ENCODE measurements at regions not wholly inside any gene's neighbourhood (a gene's known extent, or its start where the extent isn't known, plus 50 kb on each side); places are given as distances from the start of the nearest gene placed in this dataset.

GRCh38 chr2:176956791-176957190, 255.8 kb upstream of the HNRNPA3 start:
- no peak for DNase-seq

DNA sequence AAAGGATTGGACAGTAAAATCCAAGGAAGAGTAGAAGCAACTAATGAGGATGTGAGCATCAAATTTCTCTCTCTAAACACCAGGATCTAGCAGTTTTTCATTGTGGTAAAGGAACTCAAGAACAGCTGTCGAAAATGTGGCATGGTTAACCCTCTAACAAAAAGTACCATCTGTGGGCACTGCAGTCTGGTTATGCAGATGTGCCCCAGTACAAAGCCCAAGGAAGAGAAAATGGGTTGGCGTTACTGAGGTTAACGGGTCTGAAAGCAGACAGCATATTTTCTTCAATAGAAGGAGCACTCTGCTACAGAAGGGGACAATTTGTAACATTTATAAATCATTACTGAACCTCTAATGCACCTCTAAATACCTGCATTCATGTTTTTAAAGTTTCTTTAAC, 253.0 kb upstream of the HNRNPA3 start:
- no peak for DNase-seq

- no peak for DNase-seq
Measured at GRCh38 chr2:176960061-176960460, 252.5 kb upstream of the HNRNPA3 start.

DNA sequence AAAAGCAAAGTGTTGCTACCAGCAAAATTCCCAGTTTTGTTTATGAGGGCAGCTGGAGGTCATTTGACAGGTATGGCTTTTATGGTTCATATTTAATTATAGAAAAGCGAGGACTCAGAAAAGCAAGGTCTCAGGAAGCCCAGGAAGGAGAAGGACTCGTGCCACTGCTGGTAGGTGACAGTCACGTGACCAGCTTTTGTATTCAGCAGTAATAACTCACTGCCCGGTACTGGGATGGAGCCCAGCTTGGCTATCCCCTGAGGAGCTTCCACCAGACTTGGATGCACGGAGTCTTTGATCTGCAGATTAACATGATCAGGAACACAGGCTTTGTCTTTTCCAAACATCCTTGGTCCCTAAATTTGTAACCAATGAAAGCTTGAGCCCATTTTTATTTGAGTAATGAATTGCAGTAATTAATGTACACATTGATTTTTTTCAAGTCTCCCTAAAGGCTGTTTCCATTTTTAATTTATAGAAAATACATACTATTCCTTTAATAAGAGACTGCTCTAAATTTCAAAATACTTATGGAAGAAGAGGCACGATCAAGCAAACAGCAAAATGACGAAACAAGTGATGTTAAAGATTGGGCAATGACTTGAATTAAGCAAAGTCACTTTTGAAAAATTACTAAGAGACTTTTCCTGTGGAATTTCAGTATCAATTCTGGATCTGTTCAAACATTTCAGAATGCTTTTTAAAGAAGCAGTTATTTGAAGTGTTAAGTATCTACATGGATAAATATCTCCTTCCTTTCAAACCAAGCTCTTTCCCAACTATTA, 251.7 kb upstream of the HNRNPA3 start:
- peak in 12 of 56 donors; percentile 2 to 35 (median 8) for DNase-seq

- DNase-seq: no peak
Measured at GRCh38 chr2:176961775-176962619, 250.6 kb upstream of the HNRNPA3 start.

GRCh38 chr2:176963568-176964287, 248.9 kb upstream of the HNRNPA3 start:
- DNase-seq: no peak

DNA sequence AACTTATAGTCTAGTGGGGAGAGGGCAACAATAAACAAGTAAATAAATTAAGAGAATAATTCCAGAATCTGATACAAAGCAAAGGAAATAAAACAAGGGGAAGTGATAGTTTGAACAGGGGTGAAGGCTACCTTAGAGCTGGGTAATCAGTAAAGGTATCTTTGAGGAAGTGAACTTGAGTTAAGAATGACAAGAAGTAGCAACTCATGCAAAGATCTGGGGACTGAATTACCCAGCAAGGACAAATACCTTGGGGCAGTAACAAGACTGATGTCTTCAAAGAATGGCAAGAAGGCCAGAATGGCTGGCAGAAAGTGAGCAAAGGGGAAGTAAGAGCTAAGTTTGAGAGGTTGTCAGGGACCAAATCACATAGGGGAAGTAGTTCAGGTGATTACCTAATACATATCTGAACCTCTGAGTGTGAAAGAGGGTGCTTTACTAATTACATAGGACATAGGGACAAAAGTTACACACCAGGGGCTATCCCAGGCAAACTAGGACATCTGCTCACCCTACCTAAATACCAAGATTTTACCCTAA, 244.6 kb upstream of the HNRNPA3 start:
- no peak for DNase-seq

DNA sequence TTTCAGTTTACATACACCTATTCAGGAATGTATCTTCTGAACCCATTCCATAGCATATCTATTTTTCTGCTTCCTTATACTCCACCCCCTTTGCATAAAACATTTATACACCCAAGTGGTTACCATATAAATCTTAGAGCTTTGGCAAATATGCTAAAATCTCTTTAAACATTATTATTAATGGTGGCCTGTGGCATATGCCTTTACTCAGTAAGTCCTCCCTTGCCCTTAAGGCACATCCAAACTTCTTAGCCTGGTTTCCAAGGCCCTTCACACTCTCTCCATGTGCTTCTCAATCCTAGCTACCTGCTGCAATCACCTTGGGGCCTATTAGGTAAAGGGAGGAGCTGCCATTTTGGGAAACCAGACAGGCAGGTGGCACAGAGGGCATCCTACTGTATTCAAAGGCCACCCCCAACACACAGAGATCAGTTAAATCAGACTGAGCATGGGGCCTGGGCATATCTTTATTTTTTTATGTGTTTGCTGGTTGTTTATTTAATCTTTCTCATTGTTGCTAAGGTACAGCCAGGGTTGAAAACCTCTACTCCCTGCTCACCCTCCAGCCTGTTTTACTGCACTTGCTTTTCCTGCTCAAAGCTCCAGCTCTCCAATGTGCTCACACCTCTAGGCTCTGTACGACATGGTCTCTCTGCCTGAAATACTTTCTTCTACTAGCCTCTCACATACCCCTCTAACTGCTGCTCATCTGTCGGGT, 242.8 kb upstream of the HNRNPA3 start:
- DNase-seq: no peak

DNA sequence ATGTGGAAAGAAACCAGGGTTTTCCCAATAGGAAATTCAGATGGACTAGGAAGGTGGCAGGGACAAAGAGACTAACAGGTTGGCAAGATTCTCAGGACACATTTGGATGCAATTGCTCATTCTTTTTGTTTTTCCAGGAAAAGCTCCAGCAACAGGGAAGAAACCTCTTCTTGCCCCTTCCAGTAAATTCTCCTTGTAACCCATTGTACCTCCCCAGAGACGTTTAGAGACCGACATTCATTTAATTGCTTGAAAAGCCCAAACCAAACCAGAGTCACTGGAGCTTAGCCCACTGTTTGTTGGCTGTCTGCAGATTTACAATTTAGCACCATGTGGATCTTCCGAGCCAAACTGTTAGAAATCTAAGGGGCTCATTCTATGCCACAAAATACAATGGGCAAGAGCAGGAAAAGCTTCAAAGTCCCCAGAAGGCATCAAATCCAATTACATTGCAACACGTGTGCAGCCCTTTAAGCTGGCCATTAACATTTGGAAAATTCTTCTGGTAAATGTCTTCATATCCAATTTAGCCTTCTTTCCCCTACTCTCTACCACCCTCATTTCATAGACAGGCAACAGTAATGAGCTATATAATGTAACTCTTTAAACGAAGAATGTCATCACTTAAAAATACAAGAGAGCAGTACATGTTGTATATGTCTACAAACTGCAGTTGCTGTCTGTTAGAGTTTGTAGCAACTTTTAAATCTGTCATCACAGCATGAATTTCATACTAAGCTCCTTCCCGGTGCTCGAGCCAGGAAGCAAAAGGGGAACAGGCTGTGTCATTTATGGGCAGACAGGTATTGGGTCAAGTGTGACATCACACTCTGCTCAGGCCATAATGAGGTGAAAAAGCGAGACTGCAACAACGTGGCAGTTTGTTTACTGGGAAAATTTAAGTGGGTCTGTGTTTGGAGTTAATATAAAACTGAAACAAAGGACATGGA, 235.6 kb upstream of the HNRNPA3 start:
- DNase-seq: peak in 7 of 56 donors; percentile 2 to 27 (median 12)

DNA sequence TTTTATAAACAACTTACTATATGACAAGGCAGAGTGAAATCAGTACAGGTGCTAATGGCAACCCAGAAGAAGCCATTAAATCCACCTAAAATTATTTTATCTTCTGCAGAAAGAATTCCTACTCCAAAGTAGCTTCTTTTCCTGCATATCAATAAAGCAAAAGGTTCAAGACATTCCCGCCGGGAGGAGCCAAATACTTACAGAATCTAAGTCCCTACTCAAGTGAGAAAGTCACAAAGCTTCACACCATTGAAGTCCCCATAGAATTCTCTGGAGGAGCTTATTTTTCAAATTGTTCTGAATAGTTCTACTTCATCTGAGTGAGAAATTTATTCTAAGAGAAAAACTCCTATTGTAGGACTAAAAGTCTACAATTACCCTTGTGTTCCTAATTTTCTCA, 233.7 kb upstream of the HNRNPA3 start:
- DNase-seq: no peak

DNA sequence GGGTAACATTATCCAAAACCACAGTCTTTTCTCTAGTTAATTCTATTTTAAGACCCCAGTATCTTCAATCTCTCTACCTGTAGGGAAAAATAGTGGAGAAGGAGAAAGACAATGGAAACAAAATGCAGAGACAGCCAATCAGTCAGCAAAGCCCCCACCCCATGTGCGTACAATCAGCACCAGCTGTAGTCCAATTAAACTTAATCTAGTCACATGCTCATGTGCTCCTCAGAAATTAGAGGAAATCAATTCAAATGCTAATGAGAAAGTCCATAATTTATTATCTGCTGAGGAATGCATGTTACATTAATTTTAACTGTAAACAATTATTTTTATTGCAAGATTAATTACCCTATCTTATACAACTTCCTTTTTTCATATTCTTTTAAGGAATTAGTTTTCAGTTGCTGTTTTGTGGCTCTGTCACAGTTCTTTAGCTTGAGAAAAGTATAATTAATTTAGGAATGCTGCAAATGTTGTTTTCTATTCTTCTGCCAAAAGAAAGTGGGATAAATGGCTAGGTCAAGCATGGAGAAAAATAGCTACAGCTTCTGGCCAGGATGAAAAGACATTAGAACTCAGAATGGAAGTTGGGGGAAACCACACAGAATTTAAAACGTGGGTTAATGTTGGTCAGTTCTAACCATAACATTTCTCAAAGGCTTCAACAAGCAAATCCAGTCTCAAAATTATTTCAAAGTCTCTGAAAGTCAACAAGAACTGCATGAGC, 232.4 kb upstream of the HNRNPA3 start:
- DNase-seq: no peak

DNA sequence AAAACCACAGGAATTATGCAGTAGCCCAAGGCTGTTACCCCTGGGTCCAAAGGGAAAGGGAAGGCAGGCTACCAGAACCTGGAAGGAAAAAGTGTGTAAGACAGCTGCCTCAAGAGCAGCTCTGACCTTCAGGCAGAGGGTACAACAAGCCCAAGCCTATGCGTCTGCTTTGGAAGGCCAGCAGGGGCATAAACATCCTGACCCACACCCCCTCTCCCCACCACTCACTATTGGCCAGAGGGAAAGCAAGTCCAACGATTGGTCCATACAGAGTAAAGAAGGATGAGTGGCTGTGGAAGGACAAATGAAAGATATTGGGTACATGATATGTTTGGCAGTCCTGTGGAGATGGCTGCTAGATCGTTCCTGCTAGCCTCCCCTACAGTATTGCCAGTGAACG, 227.6 kb upstream of the HNRNPA3 start:
- no peak for DNase-seq

DNA sequence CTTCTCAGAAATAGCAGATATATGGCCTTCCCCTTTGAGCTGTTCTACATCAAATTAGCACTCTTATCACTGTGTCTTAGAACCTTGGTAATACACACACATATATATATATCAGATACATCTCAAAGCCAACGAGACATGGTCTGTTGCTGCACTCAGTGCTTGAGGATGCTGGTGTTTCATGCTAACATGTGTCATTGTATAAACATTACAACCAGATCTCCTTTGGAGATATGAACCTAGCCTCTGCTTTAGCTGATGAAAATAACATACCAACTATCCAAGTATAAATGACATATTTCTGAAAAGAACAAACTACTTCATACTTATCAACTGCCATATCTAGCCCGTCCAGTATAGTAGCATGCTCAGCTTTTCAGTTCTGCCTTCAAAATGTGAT, 226.7 kb upstream of the HNRNPA3 start:
- no peak for DNase-seq

DNA sequence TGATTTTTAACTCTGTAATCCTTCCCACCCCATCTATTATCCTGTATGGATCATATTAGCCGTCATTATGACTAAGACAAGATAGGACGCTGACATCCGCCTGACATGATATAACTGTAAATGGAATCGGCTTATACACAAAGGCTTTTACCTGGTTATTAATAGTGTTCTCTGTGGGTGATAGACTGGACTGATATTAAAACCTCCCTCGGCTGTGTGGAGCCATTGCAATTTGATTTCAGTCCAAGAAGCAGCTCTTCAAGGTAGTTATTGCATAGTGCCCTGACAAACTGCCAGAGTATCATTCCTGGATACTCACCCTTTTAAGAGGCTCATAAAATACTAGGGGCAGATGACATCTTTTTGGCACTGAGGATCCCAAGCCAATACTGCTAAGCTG, 226.1 kb upstream of the HNRNPA3 start:
- no peak for DNase-seq

DNA sequence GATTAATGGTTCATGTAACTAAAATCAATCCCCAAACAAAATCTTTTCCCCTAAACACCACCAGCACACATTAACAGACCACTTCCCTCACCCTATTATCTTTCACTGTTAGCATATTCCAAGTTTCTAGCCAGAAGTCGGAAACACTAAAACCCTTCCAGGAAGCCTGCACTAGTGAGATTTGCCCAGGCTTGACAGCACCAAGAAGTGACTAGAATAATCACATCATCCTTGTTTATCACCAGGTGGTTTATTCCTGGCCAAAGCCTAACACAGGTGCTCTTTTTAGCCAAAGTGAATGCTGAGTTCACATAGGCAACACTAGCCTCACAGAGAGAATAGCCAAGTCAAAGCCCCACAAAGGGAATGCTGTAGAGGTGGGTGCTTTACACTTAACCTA, 221.2 kb upstream of the HNRNPA3 start:
- no peak for DNase-seq

DNA sequence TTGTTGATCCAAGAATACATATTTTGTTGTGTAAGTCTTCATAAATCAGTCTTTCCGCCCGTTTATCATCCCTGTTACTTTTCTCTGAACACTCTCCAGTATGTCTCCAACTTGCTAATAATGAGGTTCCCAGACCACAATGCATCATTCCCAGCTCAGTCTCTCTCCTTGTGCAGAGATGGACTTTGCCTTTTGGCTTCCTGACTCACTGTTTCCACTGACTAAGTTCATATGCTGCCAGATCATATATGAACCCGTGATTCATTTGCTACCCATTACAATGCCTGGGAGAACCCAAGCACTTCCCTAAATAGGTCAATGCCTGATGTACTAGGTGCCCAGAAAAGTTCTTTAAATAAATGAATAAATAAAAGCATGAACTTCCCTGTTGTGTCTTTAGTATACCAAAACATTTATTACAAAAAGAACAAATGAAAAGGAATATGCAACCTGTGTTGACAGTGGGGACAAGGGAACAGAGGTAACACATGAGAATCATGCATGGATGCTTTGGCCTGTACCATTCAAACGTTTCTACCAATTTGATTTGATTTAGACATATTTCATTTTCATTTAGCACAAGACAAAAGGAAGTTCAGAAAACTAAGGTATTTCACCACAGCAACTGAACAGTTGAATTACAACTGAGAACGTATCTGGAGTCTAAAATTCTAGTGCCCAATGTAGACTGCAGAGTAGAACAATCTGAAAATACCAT, 215.4 kb upstream of the HNRNPA3 start:
- DNase-seq: no peak

DNA sequence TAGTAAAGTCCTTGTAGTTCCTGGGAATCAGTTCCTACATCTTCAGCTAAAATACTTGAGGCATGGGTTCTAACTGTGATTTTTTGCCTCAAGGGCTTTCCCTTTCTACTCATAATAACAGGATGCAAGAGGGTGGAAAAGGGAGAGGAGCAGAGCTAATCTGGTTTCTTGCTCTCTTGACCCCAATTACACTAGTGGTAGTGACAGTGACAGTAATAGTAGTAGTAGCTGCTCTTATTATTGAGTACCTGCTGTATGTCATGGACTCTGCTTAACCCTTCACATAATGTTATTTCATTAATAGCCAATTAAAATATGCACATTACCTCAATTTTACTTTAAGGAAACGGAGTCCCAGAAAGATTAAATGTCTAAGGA, 214.8 kb upstream of the HNRNPA3 start:
- no peak for DNase-seq

- DNase-seq: no peak
Measured at GRCh38 chr2:176999301-176999700, 213.3 kb upstream of the HNRNPA3 start.
